Prostate gland (tissue), 2 donors: ENCODE measurements at regions not wholly inside any gene's neighbourhood (a gene's known extent, or its start where the extent isn't known, plus 50 kb on each side); places are given as distances from the start of the nearest gene placed in this dataset.

Experiments
- CTCF ChIP-seq, 4 experiments: fragments of 200-600 bp in 2 of 4; fragments of 450-650 bp in 2 of 4; sonication (generic) in 2 of 4; IDR thresholded peaks; 1 replicate in 3 of 4; 2 replicates in 1 of 4; pipeline ENCODE4 v1.5.1; 2016 to 2019; ENCODE audit warnings: antibody characterized with exemption in 4 of 4, mild to moderate bottlenecking in 2 of 4, moderate library complexity in 2 of 4
- POLR2A ChIP-seq: fragments of 450-650 bp; IDR thresholded peaks from one replicate; pipeline ENCODE4 v1.6.1; 2016; ENCODE audit warnings: antibody characterized with exemption, mild to moderate bottlenecking
- POLR2AphosphoS5 ChIP-seq: sonication (generic); formaldehyde crosslinking; IDR thresholded peaks from one replicate; pipeline ENCODE4 v1.6.1; 2017; ENCODE audit warnings: antibody characterized with exemption

- no peak for TF ChIP-seq CTCF (IDR thresholded peaks at IDR 0.05)
- TF ChIP-seq POLR2AphosphoS5 = no peak
- no peak for TF ChIP-seq POLR2A
These were observed 276.1 kb upstream of the SPAG17 start for GRCh38 chr1:118461154-118461553.
